IPS-18a (cell line): ENCODE measurements at regions not wholly inside any gene's neighbourhood (a gene's known extent, or its start where the extent isn't known, plus 50 kb on each side); places are given as distances from the start of the nearest gene placed in this dataset.

Source experiments
- H3K27ac ChIP-seq: one replicate; pipeline ENCODE4 v1.5.1; 2013; ENCODE audit warnings: low read length
- H3K27me3 ChIP-seq: one replicate; pipeline ENCODE4 v1.6.1; 2013; ENCODE audit warnings: mild to moderate bottlenecking, low read length; ENCODE audit not compliant: control insufficient read depth, insufficient read depth
- H3K36me3 ChIP-seq: one replicate; pipeline ENCODE4 v1.6.1; 2013; ENCODE audit warnings: low read depth, low read length; ENCODE audit not compliant: control insufficient read depth
- H3K4me1 ChIP-seq: one replicate; pipeline ENCODE4 v1.6.1; 2013; ENCODE audit warnings: low read depth, low read length; ENCODE audit not compliant: control insufficient read depth
- H3K4me3 ChIP-seq: one replicate; pipeline ENCODE4 v1.5.1; 2013; ENCODE audit warnings: low read length
- H3K9ac ChIP-seq: one replicate; pipeline ENCODE4 v1.6.1; 2013; ENCODE audit warnings: mild to moderate bottlenecking, low read length, moderate library complexity
- H3K9me3 ChIP-seq: one replicate; pipeline ENCODE4 v1.6.1; 2013; ENCODE audit warnings: low read depth, low read length; ENCODE audit not compliant: control insufficient read depth

GRCh38 chr2:239676716-239677452 lies 276.1 kb upstream of the HDAC4 start:
- Histone ChIP-seq H3K9me3 (no peaks in the 10 kb centered on the region), H3K36me3 (no peaks in the 10 kb centered on the region), H3K4me1 (no peaks in the 10 kb centered on the region), H3K27me3 (no peaks in the 10 kb centered on the region), H3K27ac (no peak overlapping the region), H3K9ac (no peak overlapping the region), H3K4me3 (no peak overlapping the region)

GRCh38 chr2:239675826-239676715 lies 275.3 kb upstream of the HDAC4 start:
- H3K9me3 ChIP-seq = no peaks in the 10 kb centered on the region
- no peak overlapping the region for H3K27ac ChIP-seq
- no peak overlapping the region for H3K9ac ChIP-seq
- no peaks in the 10 kb centered on the region for H3K4me1 ChIP-seq
- no peaks in the 10 kb centered on the region for H3K36me3 ChIP-seq
- H3K4me3 ChIP-seq = no peak overlapping the region
- H3K27me3 ChIP-seq = no peaks in the 10 kb centered on the region

GRCh38 chr2:239674981-239675825 lies 274.4 kb upstream of the HDAC4 start:
- H3K4me1 ChIP-seq = no peaks in the 10 kb centered on the region
- no peak overlapping the region for H3K9ac ChIP-seq
- H3K4me3 ChIP-seq = no peak overlapping the region
- H3K9me3 ChIP-seq = no peaks in the 10 kb centered on the region
- H3K27ac ChIP-seq = no peak overlapping the region
- H3K36me3 ChIP-seq = no peaks in the 10 kb centered on the region
- H3K27me3 ChIP-seq = no peaks in the 10 kb centered on the region

GRCh38 chr2:239674101-239674980 lies 273.5 kb upstream of the HDAC4 start:
- Histone ChIP-seq H3K9ac (no peak overlapping the region), H3K36me3 (no peaks in the 10 kb centered on the region), H3K27ac (no peak overlapping the region), H3K4me3 (no peak overlapping the region), H3K9me3 (no peaks in the 10 kb centered on the region), H3K4me1 (no peaks in the 10 kb centered on the region), H3K27me3 (no peaks in the 10 kb centered on the region)

GRCh38 chr2:239673641-239674040 lies 272.8 kb upstream of the HDAC4 start:
- H3K9me3 ChIP-seq = no peaks in the 10 kb centered on the region

GRCh38 chr2:239671916-239672849 lies 271.4 kb upstream of the HDAC4 start:
- Histone ChIP-seq H3K9ac (no peak overlapping the region), H3K4me3 (no peak overlapping the region), H3K9me3 (no peaks in the 10 kb centered on the region), H3K36me3 (no peaks in the 10 kb centered on the region), H3K27me3 (no peaks in the 10 kb centered on the region), H3K27ac (no peak overlapping the region), H3K4me1 (no peaks in the 10 kb centered on the region)

More at GRCh38 chr2:239673641-239674040, 272.8 kb upstream of the HDAC4 start:
- no peak overlapping the region for H3K27ac ChIP-seq
- H3K4me3 ChIP-seq = no peak overlapping the region
- H3K27me3 ChIP-seq = no peaks in the 10 kb centered on the region
- H3K4me1 ChIP-seq = no peaks in the 10 kb centered on the region
- H3K36me3 ChIP-seq = no peaks in the 10 kb centered on the region
- no peak overlapping the region for H3K9ac ChIP-seq

- H3K4me3 ChIP-seq = no peak overlapping the region
- H3K4me1 ChIP-seq = no peaks in the 10 kb centered on the region
- H3K27me3 ChIP-seq = no peaks in the 10 kb centered on the region
- no peak overlapping the region for H3K9ac ChIP-seq
- H3K9me3 ChIP-seq = no peaks in the 10 kb centered on the region
- no peaks in the 10 kb centered on the region for H3K36me3 ChIP-seq
- H3K27ac ChIP-seq = no peak overlapping the region
These were observed 270.7 kb upstream of the HDAC4 start for GRCh38 chr2:239671471-239671870.

GRCh38 chr2:239670463-239671120 lies 269.8 kb upstream of the HDAC4 start:
- no peaks in the 10 kb centered on the region for H3K27me3 ChIP-seq
- no peaks in the 10 kb centered on the region for H3K9me3 ChIP-seq
- H3K4me3 ChIP-seq = no peak overlapping the region
- H3K27ac ChIP-seq = no peak overlapping the region
- no peaks in the 10 kb centered on the region for H3K36me3 ChIP-seq
- no peaks in the 10 kb centered on the region for H3K4me1 ChIP-seq
- H3K9ac ChIP-seq = no peak overlapping the region

- Histone ChIP-seq H3K4me1 (no peaks in the 10 kb centered on the region), H3K9me3 (no peaks in the 10 kb centered on the region), H3K9ac (no peak overlapping the region), H3K4me3 (no peak overlapping the region), H3K27me3 (no peaks in the 10 kb centered on the region), H3K36me3 (no peaks in the 10 kb centered on the region), H3K27ac (no peak overlapping the region)
These were observed 269.2 kb upstream of the HDAC4 start for GRCh38 chr2:239669899-239670460.
